HG02610 (cell line): ENCODE measurements at regions not wholly inside any gene's neighbourhood (a gene's known extent, or its start where the extent isn't known, plus 50 kb on each side); places are given as distances from the start of the nearest gene placed in this dataset.

Source experiments
- ATAC-seq: cut with Tn5 transposase; IDR thresholded peaks from one replicate; pipeline ENCODE4 v1.9.1; 2021; ENCODE audit warnings: mild to moderate bottlenecking, moderate library complexity; ENCODE audit not compliant: unreplicated experiment

DNA sequence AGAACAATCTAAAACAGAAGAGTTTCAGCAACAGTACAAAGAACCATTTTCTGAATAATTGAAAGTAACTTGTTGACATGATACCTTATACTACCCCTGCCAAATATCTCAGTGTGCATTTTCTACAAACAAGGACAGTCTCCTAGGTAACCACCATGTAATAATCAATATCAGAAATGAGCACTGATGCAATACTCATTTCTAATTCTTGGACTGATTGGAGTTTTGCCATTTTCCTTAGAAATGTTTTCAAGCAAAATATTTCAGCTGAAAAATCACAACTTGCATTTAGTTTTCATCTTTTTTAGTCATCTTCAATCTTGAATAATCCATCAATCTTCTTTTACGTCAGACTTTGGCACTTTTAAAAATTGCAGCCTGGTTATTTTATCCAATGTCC, 420.2 kb downstream of the CDC14C start:
- ATAC-seq: no peak

DNA sequence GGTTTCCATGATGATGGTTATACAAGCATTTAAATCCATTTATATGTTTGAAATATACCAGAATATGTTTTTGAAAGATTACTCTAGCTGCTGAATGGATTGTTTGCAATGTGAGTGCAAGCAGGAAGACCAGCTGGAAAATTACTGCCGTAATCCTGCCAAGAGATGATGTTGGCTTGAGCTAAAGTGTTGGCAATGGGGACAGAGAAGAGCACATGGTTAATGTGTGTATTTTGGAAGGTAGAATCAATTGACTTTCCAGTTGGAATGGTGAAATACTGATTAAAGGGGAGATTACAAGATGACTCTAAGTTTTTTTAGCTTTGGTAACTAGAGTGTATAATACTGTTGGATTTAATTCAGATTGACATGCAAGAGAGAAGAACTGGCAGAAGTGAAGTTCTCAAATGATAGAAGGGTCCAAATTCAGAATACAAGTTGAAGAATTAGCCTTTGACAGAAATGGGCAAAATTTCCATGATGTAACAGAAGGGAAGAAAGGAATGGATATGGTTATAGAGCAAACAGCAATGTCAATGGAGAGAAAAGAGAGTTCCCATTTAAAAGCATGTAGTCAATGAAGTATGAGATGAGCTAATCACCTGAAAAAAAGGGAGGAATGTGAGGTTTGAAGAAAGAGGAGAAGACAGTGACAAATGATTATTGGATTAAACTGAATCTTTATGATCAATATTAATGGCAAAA, 422.0 kb downstream of the CDC14C start:
- ATAC-seq: no peak

DNA sequence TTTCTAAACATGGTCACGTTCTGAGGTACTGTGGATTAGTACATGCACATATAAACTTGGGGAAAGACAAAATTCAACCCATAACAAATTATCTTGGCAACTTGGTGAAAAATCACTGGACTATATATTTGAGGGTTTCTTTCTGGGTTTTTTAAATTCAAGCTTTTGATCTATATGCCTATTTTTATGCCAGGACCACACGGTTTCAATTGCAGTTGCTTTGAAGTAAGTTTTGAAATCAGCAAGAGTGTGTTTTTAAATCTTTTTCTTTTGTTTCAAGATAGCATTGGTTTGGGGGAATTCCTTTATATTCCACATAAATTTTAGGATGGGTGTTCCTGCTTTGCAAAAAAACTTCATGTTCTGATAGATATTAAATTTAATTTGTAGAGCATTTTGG, 406.4 kb upstream of the VWC2 start:
- no peak for ATAC-seq

DNA sequence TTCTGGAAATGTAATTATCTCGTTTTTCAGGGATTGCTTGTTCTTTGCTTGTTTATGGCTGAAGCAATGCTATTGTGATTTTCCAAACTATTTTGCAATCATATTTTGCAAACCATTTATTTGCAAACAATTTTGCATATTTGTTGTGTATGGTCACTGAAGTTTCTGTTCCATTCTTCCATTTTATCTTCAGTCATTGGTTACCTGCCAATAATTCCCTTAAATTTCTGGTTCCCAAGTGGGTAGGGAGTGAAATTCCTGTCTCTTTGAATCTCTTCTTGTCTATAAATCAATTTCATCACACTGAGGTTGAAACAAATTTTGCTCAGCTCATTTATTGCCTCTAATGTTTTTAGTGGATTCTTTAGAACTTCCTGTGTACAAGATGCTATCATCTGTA, 401.7 kb upstream of the VWC2 start:
- no peak for ATAC-seq

DNA sequence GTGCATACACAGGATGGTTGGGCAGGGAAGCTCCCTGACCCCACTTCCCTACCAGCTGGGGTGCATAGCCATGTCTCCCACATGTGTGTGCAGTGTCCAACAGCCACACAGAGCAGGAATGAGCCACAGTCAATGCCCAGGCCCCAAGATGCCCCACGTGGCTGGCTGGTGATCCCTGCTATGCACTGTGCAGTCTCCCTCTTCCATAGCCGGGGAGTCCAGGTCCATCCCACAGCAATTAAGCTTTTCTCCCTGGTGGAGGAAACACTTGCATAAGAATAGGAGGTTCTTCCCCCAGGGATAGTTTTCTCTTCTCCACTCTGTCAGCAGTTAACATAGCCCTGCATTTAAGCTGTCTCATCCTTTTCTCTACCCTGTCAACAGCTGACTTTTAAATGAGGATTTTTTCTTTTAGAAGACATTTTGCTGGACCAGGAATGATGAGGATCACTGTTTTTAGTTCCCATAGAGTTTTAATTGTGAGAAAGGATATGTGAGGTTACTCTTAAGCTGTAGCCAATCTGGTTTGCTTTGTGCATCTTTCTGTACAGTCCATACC, 396.5 kb upstream of the VWC2 start:
- ATAC-seq: no peak

DNA sequence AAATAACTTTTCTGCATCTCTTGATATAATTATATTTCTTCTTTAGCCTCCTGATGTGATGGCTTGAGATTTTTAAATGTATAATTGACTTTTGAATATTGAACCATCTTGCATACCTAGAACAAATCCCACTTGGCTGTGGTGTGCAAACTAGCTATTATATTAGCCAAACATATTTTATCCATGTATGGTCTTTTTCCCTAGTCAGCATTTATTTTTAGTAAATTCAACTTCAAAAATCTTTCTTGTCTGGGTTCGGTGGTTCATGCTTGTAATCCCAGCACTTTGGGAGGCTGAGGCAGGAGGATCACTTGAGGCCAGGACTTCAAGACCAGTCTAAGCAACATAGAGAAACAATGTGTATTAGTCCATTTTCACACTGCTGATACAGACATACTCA, 386.6 kb upstream of the VWC2 start:
- no peak for ATAC-seq

DNA sequence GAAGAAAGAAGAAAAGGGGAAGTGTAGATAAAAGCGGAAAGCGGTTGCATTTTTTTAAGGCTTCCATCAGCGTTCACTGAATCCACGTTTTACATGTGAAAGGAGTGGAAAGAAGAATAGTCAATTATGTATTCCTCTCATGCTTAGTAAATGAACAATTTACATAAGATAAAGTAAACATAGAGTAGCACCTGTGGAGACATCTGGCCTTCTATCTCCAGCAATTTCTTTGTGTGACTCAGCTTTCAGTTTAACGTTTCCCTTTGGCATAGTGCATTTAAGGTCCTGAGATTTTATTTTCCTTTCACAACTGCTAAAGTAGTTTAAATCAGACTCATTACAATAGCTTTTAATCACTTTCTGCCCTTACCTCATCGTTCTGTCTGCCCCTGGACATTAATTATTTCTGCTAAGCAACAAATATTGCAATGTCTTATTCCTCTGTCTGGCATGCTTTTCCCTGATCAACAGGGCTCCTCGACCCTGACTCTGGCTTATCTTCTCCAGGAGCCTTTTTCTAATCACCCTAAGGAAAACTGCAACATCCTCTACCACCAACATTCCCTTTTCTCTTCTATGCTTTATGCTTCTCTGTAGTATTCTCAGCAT, 383.5 kb upstream of the VWC2 start:
- ATAC-seq: no peak

DNA sequence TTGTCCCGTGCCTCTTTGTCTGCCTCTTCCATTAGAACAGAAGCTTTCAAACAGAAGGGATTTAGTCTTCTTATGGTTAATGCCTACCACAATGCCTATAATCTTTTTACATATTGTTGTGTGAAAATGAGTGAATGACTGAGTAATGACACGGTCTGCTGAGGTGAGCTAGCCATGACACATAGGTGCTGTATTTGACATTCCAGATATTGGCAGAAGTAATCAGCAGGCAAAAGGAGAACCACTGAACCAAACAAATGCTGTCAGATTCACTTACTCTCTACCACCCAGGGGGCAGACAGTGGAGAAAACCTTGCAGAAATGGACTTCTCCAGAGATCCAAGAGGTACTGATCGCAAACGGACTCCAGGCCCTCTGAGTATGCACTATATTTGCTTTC, 377.2 kb upstream of the VWC2 start:
- ATAC-seq: no peak

DNA sequence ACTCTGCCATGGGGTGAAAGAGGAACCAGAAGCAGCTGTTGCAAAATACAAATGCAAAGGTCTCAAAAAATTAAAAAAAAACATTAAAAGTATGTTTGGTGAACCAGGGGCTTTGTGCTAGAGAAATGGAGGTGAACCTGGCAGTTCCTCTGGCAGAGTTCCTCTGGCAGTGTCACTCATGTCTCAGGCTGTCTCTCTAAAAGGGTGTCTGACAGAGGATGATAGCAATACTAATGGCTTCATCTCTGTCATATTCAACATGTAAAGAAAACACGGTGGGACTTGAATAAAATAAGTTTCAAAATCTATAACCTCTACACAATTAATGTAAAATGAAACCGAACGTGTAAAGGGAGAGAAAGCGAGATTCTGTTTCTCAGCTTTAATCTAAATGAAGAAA, 375.7 kb upstream of the VWC2 start:
- ATAC-seq: no peak

DNA sequence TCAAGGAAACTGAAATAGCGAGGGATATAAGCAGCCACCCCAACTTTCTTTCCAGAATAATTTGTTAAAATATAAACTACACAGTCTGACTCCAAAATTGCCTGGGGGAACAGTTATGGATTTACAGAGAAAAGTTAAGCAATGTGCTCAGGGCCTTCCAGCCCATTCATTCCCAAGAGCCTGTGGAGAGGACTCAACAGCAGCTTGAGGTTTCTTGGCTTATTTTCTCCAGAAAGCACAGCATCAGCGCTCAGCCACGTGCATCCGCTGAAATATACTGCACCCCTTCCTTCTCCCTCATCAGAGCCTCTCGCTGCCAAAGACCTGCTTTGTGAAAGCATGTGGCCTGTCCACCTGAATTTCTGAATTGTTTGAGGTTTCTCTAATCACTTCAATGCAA, 375.2 kb upstream of the VWC2 start:
- ATAC-seq: no peak

DNA sequence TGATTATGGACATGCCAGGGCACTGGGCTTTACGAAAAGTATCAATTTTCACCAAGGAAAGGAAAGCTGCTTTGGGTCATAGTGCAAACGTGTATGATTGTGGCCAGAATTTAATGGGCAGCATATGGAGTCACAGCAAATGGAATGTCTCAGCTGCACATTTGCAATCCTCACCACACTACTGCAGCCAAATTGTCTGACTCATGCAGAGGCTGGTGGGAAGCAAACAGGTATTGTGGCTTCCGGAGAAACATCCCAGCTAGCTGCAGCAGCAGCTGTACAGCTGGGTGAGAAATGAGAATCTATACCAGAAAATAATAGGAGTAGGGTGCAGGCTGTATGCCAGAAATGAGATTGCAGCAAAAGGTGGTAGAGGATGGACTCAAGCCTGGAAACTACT, 374.7 kb upstream of the VWC2 start:
- no peak for ATAC-seq

DNA sequence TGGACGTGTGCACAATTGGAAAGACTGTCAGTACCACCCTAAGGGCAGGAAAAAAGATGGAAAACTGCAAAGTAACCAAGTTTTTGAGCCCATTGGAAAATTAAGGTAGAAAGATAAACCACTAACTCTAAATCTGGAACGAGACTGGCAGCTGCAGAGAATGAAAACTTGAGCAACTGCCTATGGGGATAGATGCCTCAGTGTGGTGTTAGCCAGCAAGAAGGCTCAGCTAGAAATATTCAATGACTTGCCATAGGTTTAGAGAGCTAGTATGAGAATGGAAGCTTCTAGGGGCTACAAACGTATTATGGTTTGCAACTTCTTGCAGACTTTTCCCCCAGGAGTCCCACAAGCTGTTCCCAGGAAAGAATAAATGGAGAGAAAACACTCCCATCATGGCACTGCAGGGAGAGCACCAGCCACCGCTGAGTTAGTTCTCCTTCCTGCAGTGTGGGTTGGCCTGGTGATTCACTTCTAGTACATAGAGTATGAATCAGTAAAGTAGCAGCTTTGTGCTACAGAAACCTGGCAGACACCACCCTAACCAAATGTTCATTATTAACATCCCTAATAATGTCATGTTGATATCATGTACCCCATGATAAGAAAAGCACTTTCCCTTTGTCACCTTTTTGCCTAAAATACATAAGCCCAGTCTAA, 372.4 kb upstream of the VWC2 start:
- ATAC-seq: no peak

DNA sequence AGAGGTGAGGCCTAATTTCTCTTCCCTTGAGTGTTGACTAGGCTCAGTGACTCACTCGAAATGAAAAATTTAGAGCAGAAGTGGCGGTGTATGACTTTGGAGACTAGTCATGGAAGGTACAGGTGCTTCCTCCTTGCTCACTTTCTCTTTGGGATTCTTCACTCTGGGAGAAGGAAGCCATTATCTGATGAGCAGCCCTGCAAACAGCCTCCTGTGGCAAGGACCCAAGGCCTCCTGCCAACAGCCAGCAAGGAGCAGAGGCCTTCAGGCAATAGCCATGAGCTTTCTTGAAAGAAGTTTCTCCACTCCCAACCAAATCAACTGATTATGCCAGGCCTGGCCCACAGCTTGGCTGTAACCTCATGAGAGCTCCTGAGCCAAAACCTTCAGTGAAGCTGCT, 369.6 kb upstream of the VWC2 start:
- ATAC-seq: no peak

DNA sequence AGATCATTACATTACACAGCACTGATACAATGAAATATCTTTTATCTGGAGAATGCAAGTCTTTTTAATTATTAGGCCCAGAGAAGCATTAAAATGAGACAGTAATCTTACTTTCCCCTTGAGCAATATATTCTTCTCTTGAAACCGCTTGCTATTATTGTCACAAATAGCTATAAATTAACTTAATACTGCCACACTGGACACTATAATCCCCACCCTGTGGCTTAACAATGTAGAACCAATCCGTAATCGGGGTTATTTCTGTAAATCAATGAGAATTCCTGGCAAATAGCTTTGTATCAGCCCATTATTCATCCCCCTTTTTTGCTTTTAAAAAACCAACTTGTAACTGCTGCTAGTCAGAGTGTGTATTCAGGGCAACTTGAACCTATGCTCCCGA, 366.2 kb upstream of the VWC2 start:
- no peak for ATAC-seq

DNA sequence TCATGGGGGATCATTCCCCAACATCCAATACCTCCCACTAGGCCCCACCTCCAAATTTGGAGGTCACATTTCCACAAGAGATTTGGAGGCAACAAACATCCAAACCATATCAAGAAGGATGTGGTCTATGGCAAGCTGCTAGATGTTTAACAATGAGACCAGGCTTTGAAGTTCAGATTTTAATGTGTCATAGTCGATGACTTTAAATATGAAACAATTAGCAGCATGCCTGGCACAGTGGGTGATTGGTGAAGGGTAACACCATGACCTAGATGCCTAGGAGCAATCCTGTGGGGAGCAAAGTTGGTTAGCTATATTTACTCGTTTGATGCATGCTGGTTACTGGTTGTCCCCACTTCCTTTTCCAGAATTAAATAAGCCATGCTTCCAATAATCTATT, 356.4 kb upstream of the VWC2 start:
- no peak for ATAC-seq

DNA sequence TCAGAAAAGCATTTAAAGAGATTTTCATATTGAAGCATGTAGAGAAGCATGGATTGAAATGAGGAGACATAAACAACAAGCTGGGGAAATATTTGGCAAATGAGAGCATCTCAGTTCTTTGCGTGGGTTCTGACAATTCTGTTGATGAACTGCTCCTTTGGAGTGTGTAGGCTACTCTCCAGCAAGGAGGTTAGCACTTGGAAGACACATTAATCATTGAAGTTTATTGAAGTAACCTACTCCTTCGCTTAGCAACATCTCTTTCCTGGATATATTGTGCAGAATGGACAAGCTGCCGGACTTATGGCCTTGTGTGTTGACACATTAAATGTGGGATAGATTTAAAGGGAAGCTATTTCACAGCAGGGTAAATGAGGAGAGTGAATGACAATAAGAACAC, 354.5 kb upstream of the VWC2 start:
- ATAC-seq: no peak

DNA sequence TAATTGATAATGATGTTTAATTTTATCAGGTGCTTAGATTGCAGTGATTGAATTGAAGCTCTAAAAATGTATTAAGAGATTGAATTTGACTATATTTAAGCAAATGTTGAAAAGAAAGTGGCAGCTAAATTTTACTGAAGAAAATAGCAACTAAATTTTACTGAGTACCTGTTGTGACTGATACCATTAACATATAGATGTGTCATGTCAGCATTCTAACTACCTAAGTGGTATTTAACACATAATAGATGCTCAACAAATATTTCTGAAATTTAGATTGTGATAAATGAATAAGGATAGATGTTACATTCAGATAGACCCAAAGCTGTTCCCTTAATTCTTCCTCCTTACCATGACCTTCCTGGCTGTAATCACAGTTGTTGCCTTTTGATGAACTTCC, 350.9 kb upstream of the VWC2 start:
- ATAC-seq: no peak

DNA sequence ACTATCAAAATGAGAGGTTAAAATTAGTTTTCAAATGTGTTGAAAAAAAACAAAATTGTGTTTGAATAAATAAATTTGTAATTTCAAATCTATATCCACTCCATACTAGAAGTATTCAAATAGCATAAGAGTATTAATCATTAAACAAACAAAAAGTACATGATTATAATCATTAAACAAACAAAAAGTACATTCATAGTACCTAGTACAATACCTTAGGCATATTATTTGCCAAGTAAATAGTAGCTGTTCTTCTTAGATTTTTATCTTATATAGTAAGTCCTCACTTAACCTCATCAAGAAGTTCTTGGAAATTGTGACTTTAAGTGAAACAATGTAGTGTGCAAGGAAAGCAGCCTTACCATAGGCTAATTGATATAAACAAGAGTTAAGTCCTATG, 349.3 kb upstream of the VWC2 start:
- no peak for ATAC-seq

DNA sequence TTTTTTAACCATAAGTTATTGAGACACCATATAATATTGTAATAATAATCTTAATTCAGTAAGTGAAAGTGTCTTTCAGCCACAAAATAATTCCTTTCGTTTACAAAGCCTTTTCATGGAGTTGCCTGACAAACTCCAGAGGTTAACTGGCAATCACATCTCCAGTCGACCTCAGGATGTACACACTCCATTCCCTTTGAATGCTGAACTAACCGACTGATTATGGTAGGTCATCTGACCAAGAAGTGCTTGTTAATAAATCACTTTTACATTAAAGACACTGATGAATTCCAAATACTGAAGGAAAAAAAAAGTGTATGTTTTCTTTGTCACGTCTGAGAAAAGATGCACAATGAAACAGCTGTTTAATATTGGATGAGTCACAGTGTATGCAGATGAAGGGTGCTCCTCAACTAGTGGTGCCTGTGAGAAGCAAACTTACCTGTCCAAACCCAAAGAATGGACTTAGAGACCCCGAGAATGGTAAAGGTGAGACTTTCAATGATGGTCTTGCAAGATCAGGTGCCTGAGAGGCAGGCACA, 348.1 kb upstream of the VWC2 start:
- ATAC-seq: no peak

DNA sequence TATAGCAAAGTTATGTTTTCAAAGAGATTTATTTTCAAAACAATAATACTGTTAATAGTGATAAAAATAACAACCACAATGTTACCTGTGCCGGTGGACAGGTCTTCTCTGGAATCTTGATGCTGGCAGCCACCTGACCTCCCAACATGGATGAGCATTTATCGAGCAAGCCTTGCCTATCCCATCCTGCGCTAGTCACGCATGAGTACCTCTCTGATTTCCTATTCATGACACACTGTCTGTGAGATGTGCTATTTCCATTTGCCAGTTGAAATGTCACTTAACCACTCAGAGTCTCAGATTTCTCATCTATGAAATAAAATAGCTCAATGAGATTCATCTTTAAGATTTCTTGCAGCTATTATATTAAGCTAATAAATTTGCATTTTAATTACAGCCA, 341.2 kb upstream of the VWC2 start:
- ATAC-seq: no peak

DNA sequence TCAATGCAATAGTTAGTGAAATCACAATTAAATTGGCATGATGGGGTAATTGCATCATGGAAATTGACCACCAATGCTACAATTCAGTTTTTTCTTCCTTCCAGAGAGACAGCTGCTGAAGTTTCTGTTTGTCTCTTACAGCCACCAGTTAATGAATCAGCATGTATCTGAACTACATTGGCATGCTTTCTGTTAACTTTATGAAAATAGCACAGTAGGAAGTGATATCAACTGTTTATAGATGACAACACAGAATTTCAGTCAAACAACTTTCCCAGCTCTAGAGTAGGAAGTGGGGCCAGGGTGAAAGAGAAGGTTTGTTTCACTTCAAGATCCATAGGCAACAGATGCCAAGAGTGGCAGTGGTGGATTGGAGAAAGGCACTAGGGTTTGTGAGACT, 339.6 kb upstream of the VWC2 start:
- ATAC-seq: no peak

DNA sequence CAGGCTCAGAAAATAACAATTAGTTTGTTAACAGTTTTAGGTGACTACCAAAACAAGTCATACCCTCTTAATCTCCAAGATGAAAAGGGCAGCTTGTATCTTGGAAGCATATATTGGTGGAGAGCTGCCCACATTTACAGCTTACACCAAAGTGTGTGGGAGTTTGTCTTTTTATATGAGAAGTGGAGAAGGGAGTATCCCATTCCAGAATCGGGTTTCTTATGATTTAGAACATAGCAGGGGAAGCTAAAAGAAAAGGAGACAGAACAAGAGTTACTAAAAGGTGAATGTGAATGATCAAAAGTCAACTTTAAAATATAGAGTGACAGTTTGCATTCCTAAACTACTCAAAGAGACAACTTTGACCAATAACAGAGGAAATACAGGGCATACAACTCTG, 338.6 kb upstream of the VWC2 start:
- ATAC-seq: no peak
